ENCODE measurements at regions not wholly inside any gene's neighbourhood (a gene's known extent, or its start where the extent isn't known, plus 50 kb on each side); places are given as distances from the start of the nearest gene placed in this dataset.

- H3K79me2 ChIP-seq (replicated peaks; ENCODE audit: insufficient read depth, low read length): no peaks in the 10 kb centered on the region
- H2AFZ ChIP-seq (ENCODE audit: low read depth, low read length): no peak overlapping the region
- H3K9ac ChIP-seq (ENCODE audit: low read length): no peak overlapping the region
- no peaks in the 10 kb centered on the region for H3K9me3 ChIP-seq (ENCODE audit: low read length)
- H3K4me2 ChIP-seq (ENCODE audit: low read length): no peak overlapping the region
- no peaks in the 10 kb centered on the region for H3F3A ChIP-seq (ENCODE audit: insufficient read depth, low read length, poor library complexity, severe bottlenecking)
- no peaks in the 10 kb centered on the region for H3K27me3 ChIP-seq (ENCODE audit: insufficient read depth, low read depth, low read length)
- no peak overlapping the region for H3K27ac ChIP-seq (ENCODE audit: low read length)
- TF ChIP-seq MXI1 (conservative IDR thresholded peaks at IDR 0.05; ENCODE audit: poor library complexity, severe bottlenecking) (no peak), EZH2 (IDR thresholded peaks at IDR 0.05; ENCODE audit: borderline replicate concordance, insufficient read depth, low read length, poor library complexity, severe bottlenecking) (no peak), EP300 (conservative IDR thresholded peaks at IDR 0.05; ENCODE audit: poor library complexity, severe bottlenecking) (no peak), TAF1 (IDR thresholded peaks at IDR 0.05; ENCODE audit: low read depth) (no peak), RAD21 (conservative IDR thresholded peaks at IDR 0.05) (no peak)
- H3K9me2 ChIP-seq (ENCODE audit: insufficient read depth, low read length): no peaks in the 10 kb centered on the region
- no peak overlapping the region for H3K4me3 ChIP-seq (ENCODE audit: low read length)
- no peaks in the 10 kb centered on the region for H3K36me3 ChIP-seq (ENCODE audit: insufficient read depth, low read length)
- no peaks in the 10 kb centered on the region for H4K20me1 ChIP-seq (ENCODE audit: insufficient read depth)
These were observed 406.8 kb downstream of the ETS1 start for GRCh38 chr11:128180441-128181087.

GRCh38 chr11:128179512-128179911, 407.8 kb downstream of the ETS1 start:
- Histone ChIP-seq H3K27me3 (ENCODE audit: insufficient read depth, low read depth, low read length) (no peaks in the 10 kb centered on the region), H3K4me3 (ENCODE audit: low read length) (no peak overlapping the region), H2AFZ (ENCODE audit: low read depth, low read length) (no peak overlapping the region), H3K9ac (ENCODE audit: low read length) (no peak overlapping the region), H3K9me2 (ENCODE audit: insufficient read depth, low read length) (no peaks in the 10 kb centered on the region), H3K9me3 (ENCODE audit: low read length) (no peaks in the 10 kb centered on the region), H3K4me2 (ENCODE audit: low read length) (no peak overlapping the region), H4K20me1 (ENCODE audit: insufficient read depth) (no peaks in the 10 kb centered on the region), H3K36me3 (ENCODE audit: insufficient read depth, low read length) (no peaks in the 10 kb centered on the region), H3F3A (ENCODE audit: insufficient read depth, low read length, poor library complexity, severe bottlenecking) (no peaks in the 10 kb centered on the region), H3K79me2 (replicated peaks; ENCODE audit: insufficient read depth, low read length) (no peaks in the 10 kb centered on the region), H3K27ac (ENCODE audit: low read length) (no peak overlapping the region)
- no peak for TF ChIP-seq EP300 (conservative IDR thresholded peaks at IDR 0.05; ENCODE audit: poor library complexity, severe bottlenecking)
- no peak for TF ChIP-seq TAF1 (IDR thresholded peaks at IDR 0.05; ENCODE audit: low read depth)
- TF ChIP-seq SMC3 (conservative IDR thresholded peaks at IDR 0.05; ENCODE audit: poor library complexity): no peak
- no peak for TF ChIP-seq REST (IDR thresholded peaks at IDR 0.05; ENCODE audit: borderline replicate concordance)
- no peak for TF ChIP-seq EZH2 (IDR thresholded peaks at IDR 0.05; ENCODE audit: borderline replicate concordance, insufficient read depth, low read length, poor library complexity, severe bottlenecking)
- TF ChIP-seq CTCF (IDR thresholded peaks at IDR 0.05; ENCODE audit: poor library complexity, severe bottlenecking): no peak
- TF ChIP-seq POLR2AphosphoS5 (IDR thresholded peaks at IDR 0.05): no peak
- TF ChIP-seq MXI1 (conservative IDR thresholded peaks at IDR 0.05; ENCODE audit: poor library complexity, severe bottlenecking): no peak
- no peak for TF ChIP-seq RAD21 (conservative IDR thresholded peaks at IDR 0.05)
